Smooth muscle cell (in vitro differentiated cells): ENCODE measurements at regions not wholly inside any gene's neighbourhood (a gene's known extent, or its start where the extent isn't known, plus 50 kb on each side); places are given as distances from the start of the nearest gene placed in this dataset.

Experiments
- DNase-seq: peaks from one replicate; lab custom pipeline; 2025; ENCODE audit not compliant: unreplicated experiment; lab: John Stamatoyannopoulos, UW
- H2AFZ ChIP-seq: fragments of 200-600 bp; sonication (generic); 2 replicates; pipeline ENCODE4 v1.6.0; 2016; ENCODE audit warnings: antibody characterized with exemption, low read depth, mild to moderate bottlenecking
- H3F3A ChIP-seq: fragments of 200-600 bp; sonication (generic); 2 replicates; pipeline ENCODE4 v1.6.0; 2017; ENCODE audit warnings: antibody characterized with exemption, low read depth
- H3K27ac ChIP-seq: fragments of 200-600 bp; sonication (generic); 2 replicates; pipeline ENCODE4 v1.5.1; 2016; ENCODE audit warnings: low read depth, mild to moderate bottlenecking
- H3K27me3 ChIP-seq: fragments of 200-600 bp; sonication (generic); 2 replicates; pipeline ENCODE4 v1.6.1; 2016; ENCODE audit warnings: low read depth, mild to moderate bottlenecking
- H3K36me3 ChIP-seq: fragments of 200-600 bp; sonication (generic); 2 replicates; pipeline ENCODE4 v1.5.1; 2016; ENCODE audit warnings: low read depth
- H3K4me1 ChIP-seq: fragments of 200-600 bp; sonication (generic); 2 replicates; pipeline ENCODE4 v1.5.1; 2016; ENCODE audit warnings: low read depth
- H3K4me2 ChIP-seq: fragments of 200-600 bp; sonication (generic); 2 replicates; pipeline ENCODE4 v1.6.0; 2016; ENCODE audit warnings: mild to moderate bottlenecking
- H3K4me3 ChIP-seq: fragments of 200-600 bp; sonication (generic); 2 replicates; pipeline ENCODE4 v1.5.1; 2016; ENCODE audit warnings: mild to moderate bottlenecking
- H3K79me2 ChIP-seq: fragments of 200-600 bp; sonication (generic); 2 replicates; pipeline ENCODE4 v1.6.0; 2016; ENCODE audit warnings: low read depth, mild to moderate bottlenecking
- H3K9ac ChIP-seq: fragments of 200-600 bp; sonication (generic); 2 replicates; pipeline ENCODE4 v1.6.0; 2016; ENCODE audit warnings: low read depth
- H3K9me3 ChIP-seq: fragments of 200-600 bp; sonication (generic); replicated peaks from 2 replicates; pipeline ENCODE4 v1.5.1; 2016; ENCODE audit warnings: low read depth
- H4K20me1 ChIP-seq: fragments of 200-600 bp; sonication (generic); 2 replicates; pipeline ENCODE4 v1.6.0; 2016; ENCODE audit warnings: low read depth
- CTCF ChIP-seq: fragments of 200-600 bp; sonication (generic); IDR thresholded peaks from 2 replicates; pipeline ENCODE4 v1.5.1; 2017; ENCODE audit warnings: borderline replicate concordance, mild to moderate bottlenecking, antibody characterized with exemption; ENCODE audit not compliant: insufficient read depth, poor library complexity, severe bottlenecking
- WGBS: methylation state at CpG from one replicate; pipeline ENCODE4 v1.1.7; 2016; ENCODE audit warnings: low lambda C conversion rate; 5-methylcytosine and 5-hydroxymethylcytosine counted together

GRCh38 chr1:70556541-70556940 is 145.5 kb downstream of the CTH start:
- TF ChIP-seq CTCF, result no peak
- H3K4me3 ChIP-seq, result no peak overlapping the region
- H4K20me1 ChIP-seq, result no peaks in the 10 kb centered on the region
- no peaks in the 10 kb centered on the region for H3K27me3 ChIP-seq
- no peak overlapping the region for H3K4me2 ChIP-seq
- H3K27ac ChIP-seq, result no peak overlapping the region
- no peaks in the 10 kb centered on the region for H3K4me1 ChIP-seq
- no peaks in the 10 kb centered on the region for H3K36me3 ChIP-seq
- H3K9ac ChIP-seq, result no peak overlapping the region
- WGBS, result 82% methylated on average over 2 of the region's 2 CpGs
- no peak overlapping the region for H2AFZ ChIP-seq
- H3K79me2 ChIP-seq, result no peaks in the 10 kb centered on the region
- no peak for DNase-seq
- no peaks in the 10 kb centered on the region for H3F3A ChIP-seq
- H3K9me3 ChIP-seq, result no peaks in the 10 kb centered on the region

GRCh38 chr1:70567167-70567566 is 156.1 kb downstream of the CTH start:
- H3K9ac ChIP-seq, result no peak overlapping the region
- no peaks in the 10 kb centered on the region for H3K79me2 ChIP-seq
- H4K20me1 ChIP-seq, result no peaks in the 10 kb centered on the region
- no peak overlapping the region for H3K4me2 ChIP-seq
- no peaks in the 10 kb centered on the region for H3K4me1 ChIP-seq
- no peak for TF ChIP-seq CTCF
- H3F3A ChIP-seq, result no peaks in the 10 kb centered on the region
- H3K4me3 ChIP-seq, result no peak overlapping the region
- WGBS, result 86% methylated on average over 5 of the region's 5 CpGs
- DNase-seq, result no peak
- H3K36me3 ChIP-seq, result no peaks in the 10 kb centered on the region
- no peak overlapping the region for H3K27ac ChIP-seq
- H2AFZ ChIP-seq, result no peak overlapping the region
- no peaks in the 10 kb centered on the region for H3K27me3 ChIP-seq
- no peaks in the 10 kb centered on the region for H3K9me3 ChIP-seq

GRCh38 chr1:70571191-70571590 is 160.1 kb downstream of the CTH start:
- Histone ChIP-seq H4K20me1 (no peaks in the 10 kb centered on the region), H3K27ac (no peak overlapping the region), H3K9ac (no peak overlapping the region), H3K27me3 (no peaks in the 10 kb centered on the region), H3K4me1 (no peaks in the 10 kb centered on the region), H3K9me3 (no peaks in the 10 kb centered on the region), H3K36me3 (no peaks in the 10 kb centered on the region), H3K4me2 (no peak overlapping the region), H3F3A (no peaks in the 10 kb centered on the region), H3K4me3 (no peak overlapping the region), H3K79me2 (no peaks in the 10 kb centered on the region), H2AFZ (no peak overlapping the region)
- TF ChIP-seq CTCF, result no peak
- no peak for DNase-seq

- H4K20me1 ChIP-seq, result no peaks in the 10 kb centered on the region
- DNase-seq, result no peak
- H3K9me3 ChIP-seq, result no peaks in the 10 kb centered on the region
- H3K36me3 ChIP-seq, result no peaks in the 10 kb centered on the region
- no peak overlapping the region for H3K27ac ChIP-seq
- H3K4me1 ChIP-seq, result no peaks in the 10 kb centered on the region
- H3K4me2 ChIP-seq, result no peak overlapping the region
- no peaks in the 10 kb centered on the region for H3K27me3 ChIP-seq
- no peak overlapping the region for H2AFZ ChIP-seq
- no peaks in the 10 kb centered on the region for H3F3A ChIP-seq
- H3K79me2 ChIP-seq, result no peaks in the 10 kb centered on the region
- H3K4me3 ChIP-seq, result no peak overlapping the region
- 100% methylated on average over 2 of the region's 2 CpGs for WGBS
- no peak overlapping the region for H3K9ac ChIP-seq
- TF ChIP-seq CTCF, result no peak
These were observed 162.3 kb downstream of the CTH start for GRCh38 chr1:70573317-70573843.
